Tibial nerve (tissue), 4 donors: ENCODE measurements at regions not wholly inside any gene's neighbourhood (a gene's known extent, or its start where the extent isn't known, plus 50 kb on each side); places are given as distances from the start of the nearest gene placed in this dataset.

Experiments
- DNase-seq, 2 donors: peaks; one replicate each; pipeline ENCODE4 v3.0.0-alpha.2; 2019; ENCODE audit warnings: low spot score in 2 of 2
- H3K27ac ChIP-seq, 4 donors: fragments of 200-600 bp; sonication (generic) in 3 of 4; one replicate each; pipeline ENCODE4 v1.5.1; 2017 to 2019; ENCODE audit warnings: mild to moderate bottlenecking in 1 of 4
- H3K27me3 ChIP-seq, 2 donors: fragments of 200-600 bp; sonication (generic) in 1 of 2; one replicate each; pipeline versions ENCODE4 v1.5.1 to v1.6.0; 2017 to 2019
- H3K36me3 ChIP-seq, 3 donors: fragments of 200-600 bp; sonication (generic); one replicate each; pipeline ENCODE4 v1.5.1; 2018 to 2019
- H3K4me1 ChIP-seq, 4 donors: fragments of 200-600 bp; sonication (generic) in 3 of 4; one replicate each; pipeline ENCODE4 v1.5.1; 2017 to 2019
- H3K4me3 ChIP-seq, 4 donors: fragments of 200-600 bp; sonication (generic) in 3 of 4; one replicate each; pipeline ENCODE4 v1.5.1; 2017 to 2019; ENCODE audit warnings: mild to moderate bottlenecking in 1 of 4, moderate library complexity in 1 of 4
- H3K9me3 ChIP-seq, 4 donors: fragments of 200-600 bp; sonication (generic) in 3 of 4; one replicate each; pipeline ENCODE4 v1.5.1; 2017 to 2019
- CTCF ChIP-seq, 5 experiments: fragments of 200-600 bp in 3 of 5; fragments of 450-650 bp in 2 of 5; sonication (generic) in 3 of 5; IDR thresholded peaks; one replicate each; pipeline ENCODE4 v1.5.1; 2016 to 2019; ENCODE audit warnings: antibody characterized with exemption in 5 of 5, mild to moderate bottlenecking in 3 of 5, moderate library complexity in 2 of 5
- EP300 ChIP-seq, 2 donors: sonication (generic); formaldehyde crosslinking; IDR thresholded peaks; one replicate each; pipeline ENCODE4 v1.6.1; 2017; ENCODE audit warnings: antibody characterized with exemption in 2 of 2, mild to moderate bottlenecking in 1 of 2
- POLR2A ChIP-seq, 2 donors: fragments of 450-650 bp; IDR thresholded peaks; one replicate each; pipeline ENCODE4 v1.6.1; 2017; ENCODE audit warnings: antibody characterized with exemption in 2 of 2, mild to moderate bottlenecking in 2 of 2, moderate library complexity in 2 of 2
- WGBS, 2 donors: methylation state at CpG; one replicate each; pipeline ENCODE4 v1.1.5; 2018; 5-methylcytosine and 5-hydroxymethylcytosine counted together

GRCh38 chr11:81995889-81996288 lies 737.8 kb downstream of the FAM181B start:
- Histone ChIP-seq H3K27me3 (no peaks in the 10 kb centered on the region), H3K4me1 (no peaks in the 10 kb centered on the region), H3K36me3 (no peaks in the 10 kb centered on the region), H3K27ac (no peak overlapping the region), H3K9me3 (peaks cover 0 to 4% (median 0%) of the 10 kb centered on the region in 4 donors), H3K4me3 (no peak overlapping the region)
- no peak for DNase-seq
- TF ChIP-seq CTCF (IDR thresholded peaks at IDR 0.05) (no peak), POLR2A (IDR thresholded peaks at IDR 0.05) (no peak), EP300 (IDR thresholded peaks at IDR 0.05) (no peak)
- WGBS, 2 donors, result 83 to 90% methylated on average over 8 of the region's 8 CpGs

- TF ChIP-seq EP300 (IDR thresholded peaks at IDR 0.05) (no peak), CTCF (IDR thresholded peaks at IDR 0.05) (no peak), POLR2A (IDR thresholded peaks at IDR 0.05) (no peak)
- H3K27me3 ChIP-seq, result no peaks in the 10 kb centered on the region
- no peaks in the 10 kb centered on the region for H3K36me3 ChIP-seq
- no peak for DNase-seq
- no peak overlapping the region for H3K4me3 ChIP-seq
- no peak overlapping the region for H3K27ac ChIP-seq
- peaks cover 0 to 11% (median 0%) of the 10 kb centered on the region in 4 donors for H3K9me3 ChIP-seq
- no peaks in the 10 kb centered on the region for H3K4me1 ChIP-seq
Observed at GRCh38 chr11:81993755-81994154, 739.9 kb downstream of the FAM181B start.

- Histone ChIP-seq H3K4me1 (no peaks in the 10 kb centered on the region), H3K9me3 (peaks cover 0 to 17% (median 0%) of the 10 kb centered on the region in 4 donors), H3K4me3 (no peak overlapping the region), H3K27me3 (no peaks in the 10 kb centered on the region), H3K27ac (no peak overlapping the region), H3K36me3 (no peaks in the 10 kb centered on the region)
- TF ChIP-seq CTCF (IDR thresholded peaks at IDR 0.05) (no peak), EP300 (IDR thresholded peaks at IDR 0.05) (no peak), POLR2A (IDR thresholded peaks at IDR 0.05) (no peak)
- WGBS, 2 donors, result 93 to 95% methylated on average over 13 to 27 of the region's 27 CpGs
- no peak for DNase-seq
Observed at GRCh38 chr11:81990659-81991443, 742.8 kb downstream of the FAM181B start.

- Histone ChIP-seq H3K4me1 (no peaks in the 10 kb centered on the region), H3K9me3 (peaks cover 0 to 25% (median 0%) of the 10 kb centered on the region in 4 donors), H3K36me3 (no peaks in the 10 kb centered on the region), H3K27me3 (no peaks in the 10 kb centered on the region), H3K27ac (no peak overlapping the region), H3K4me3 (no peak overlapping the region)
- TF ChIP-seq POLR2A (IDR thresholded peaks at IDR 0.05) (no peak), EP300 (IDR thresholded peaks at IDR 0.05) (no peak), CTCF (IDR thresholded peaks at IDR 0.05) (no peak)
- no peak for DNase-seq
- 68 to 71% methylated on average over 3 of the region's 3 CpGs for WGBS, 2 donors
Observed at GRCh38 chr11:81989093-81989492, 744.6 kb downstream of the FAM181B start.

GRCh38 chr11:81987829-81988472 lies 745.7 kb downstream of the FAM181B start:
- H3K4me3 ChIP-seq, result no peak overlapping the region
- no peaks in the 10 kb centered on the region for H3K4me1 ChIP-seq
- TF ChIP-seq CTCF (IDR thresholded peaks at IDR 0.05) (no peak), EP300 (IDR thresholded peaks at IDR 0.05) (no peak), POLR2A (IDR thresholded peaks at IDR 0.05) (no peak)
- no peaks in the 10 kb centered on the region for H3K27me3 ChIP-seq
- H3K36me3 ChIP-seq, result no peaks in the 10 kb centered on the region
- DNase-seq, result no peak
- WGBS, 2 donors, result 72 to 73% methylated on average over 3 of the region's 3 CpGs
- H3K27ac ChIP-seq, result no peak overlapping the region
- peaks cover 0 to 25% (median 0%) of the 10 kb centered on the region in 4 donors for H3K9me3 ChIP-seq
